GM23338 (cell line): ENCODE measurements at regions not wholly inside any gene's neighbourhood (a gene's known extent, or its start where the extent isn't known, plus 50 kb on each side); places are given as distances from the start of the nearest gene placed in this dataset.
A peak's percentile ranks its signal among the peaks of the same experiment; 100 is the strongest.

ENCODE experiments used
- ATAC-seq: fragments of 200-7000 bp; cut with Tn5 transposase; 3 replicates; pipeline ENCODE4 v1.9.1; 2020
- DNase-seq: peaks from one replicate; pipeline ENCODE4 v3.0.0-alpha.2; 2015; ENCODE audit warnings: low spot score
- H2AFZ ChIP-seq: fragments of 200-600 bp; sonication (generic); 2 replicates; pipeline ENCODE4 v1.8.0; 2016; ENCODE audit warnings: antibody characterized with exemption, mild to moderate bottlenecking, moderate library complexity
- H3F3A ChIP-seq: fragments of 200-600 bp; sonication (generic); replicated peaks from 2 replicates; pipeline ENCODE4 v1.8.0; 2017; ENCODE audit warnings: antibody characterized with exemption, mixed run types, low read depth
- H3K27ac ChIP-seq: fragments of 200-600 bp; sonication (generic); 2 replicates; pipeline ENCODE4 v1.6.1; 2016; ENCODE audit warnings: low read depth
- H3K27me3 ChIP-seq: fragments of 200-600 bp; sonication (generic); 2 replicates; pipeline ENCODE4 v1.8.0; 2016; ENCODE audit warnings: mild to moderate bottlenecking, mixed run types, moderate library complexity; ENCODE audit not compliant: insufficient read depth
- H3K36me3 ChIP-seq: fragments of 200-600 bp; sonication (generic); 2 replicates; pipeline ENCODE4 v1.8.0; 2016; ENCODE audit warnings: mild to moderate bottlenecking; ENCODE audit not compliant: insufficient read depth
- H3K4me1 ChIP-seq: fragments of 200-600 bp; sonication (generic); 2 replicates; pipeline ENCODE4 v1.8.0; 2016; ENCODE audit warnings: mild to moderate bottlenecking, moderate library complexity; ENCODE audit not compliant: insufficient read depth
- H3K4me2 ChIP-seq: fragments of 200-600 bp; sonication (generic); 2 replicates; pipeline ENCODE4 v1.7.1; 2017; ENCODE audit warnings: mixed run types
- H3K4me3 ChIP-seq: fragments of 200-600 bp; sonication (generic); 2 replicates; pipeline ENCODE4 v1.6.1; 2016; ENCODE audit warnings: mixed run types
- H3K79me2 ChIP-seq: fragments of 200-600 bp; sonication (generic); replicated peaks from 2 replicates; pipeline ENCODE4 v1.8.0; 2017; ENCODE audit warnings: mild to moderate bottlenecking; ENCODE audit not compliant: insufficient read depth
- H3K9me2 ChIP-seq: fragments of 200-600 bp; sonication (generic); 2 replicates; pipeline ENCODE4 v1.8.0; 2017; ENCODE audit not compliant: insufficient read depth
- H4K20me1 ChIP-seq: fragments of 200-600 bp; sonication (generic); replicated peaks from 2 replicates; pipeline ENCODE4 v1.8.0; 2017; ENCODE audit warnings: mild to moderate bottlenecking; ENCODE audit not compliant: insufficient read depth
- H3K27ac Mint-ChIP-seq: 2 replicates; pipeline ENCODE4 v1.8.0; 2020; ENCODE audit warnings: inconsistent platforms, mild to moderate bottlenecking, moderate library complexity, mixed read lengths
- H3K27me3 Mint-ChIP-seq: 3 replicates; pipeline ENCODE4 v1.8.0; 2022; ENCODE audit warnings: low read depth, mild to moderate bottlenecking, moderate library complexity, mixed read lengths, inconsistent platforms; ENCODE audit not compliant: insufficient read depth, poor library complexity
- H3K36me3 Mint-ChIP-seq: 3 replicates; pipeline ENCODE4 v1.8.0; 2021; ENCODE audit warnings: low read depth, mild to moderate bottlenecking, inconsistent platforms, moderate library complexity, mixed read lengths
- H3K4me1 Mint-ChIP-seq: 3 replicates; pipeline ENCODE4 v1.8.0; 2020; ENCODE audit warnings: mild to moderate bottlenecking, inconsistent platforms, mixed read lengths
- H3K4me3 Mint-ChIP-seq: 3 replicates; pipeline ENCODE4 v1.8.0; 2021; ENCODE audit warnings: moderate library complexity, mild to moderate bottlenecking, inconsistent platforms, mixed read lengths
- H3K9me3 Mint-ChIP-seq: 3 replicates; pipeline ENCODE4 v1.8.0; 2020; ENCODE audit warnings: moderate library complexity, mild to moderate bottlenecking, inconsistent platforms, mixed read lengths
- CTCF ChIP-seq, 2 experiments: fragments of 200-600 bp in 1 of 2; sonication (generic) in 1 of 2; conservative IDR thresholded peaks; 2 replicates each; pipeline versions ENCODE4 v1.5.1 to v1.6.1; 2016 to 2017; ENCODE audit warnings: antibody characterized with exemption in 2 of 2, low read depth in 2 of 2, mild to moderate bottlenecking in 2 of 2, moderate library complexity in 1 of 2
- EZH2phosphoT487 ChIP-seq: fragments of 200-600 bp; sonication (generic); IDR thresholded peaks from one replicate; pipeline ENCODE4 v1.8.1; 2018; ENCODE audit warnings: antibody characterized with exemption; ENCODE audit not compliant: unreplicated experiment
- JUNB ChIP-seq: IDR thresholded peaks from one replicate; pipeline ENCODE4 v1.6.1; 2016; ENCODE audit warnings: antibody characterized with exemption; ENCODE audit not compliant: unreplicated experiment
- NANOG ChIP-seq: IDR thresholded peaks from 2 replicates; pipeline ENCODE4 v1.6.1; 2016; ENCODE audit warnings: antibody characterized with exemption, borderline replicate concordance
- POLR2AphosphoS5 ChIP-seq: IDR thresholded peaks from 2 replicates; pipeline ENCODE4 v1.6.1; 2016; ENCODE audit warnings: antibody characterized with exemption, low read depth
- STAT1 ChIP-seq: IDR thresholded peaks from one replicate; pipeline ENCODE4 v1.6.1; 2016; ENCODE audit warnings: antibody characterized with exemption; ENCODE audit not compliant: unreplicated experiment
- ZNF462 ChIP-seq: fragments of 250-450 bp; sonication (Bioruptor Pico); IDR thresholded peaks from 2 replicates; pipeline ENCODE4 v1.5.0; 2020; ENCODE audit warnings: mild to moderate bottlenecking, moderate library complexity

GRCh38 chr12:30145684-30146032, 361.9 kb upstream of the TMTC1 start (continued):
- no peak for TF ChIP-seq ZNF462 (CRISPR knock-in tag)

- H3K9me2 ChIP-seq: peaks cover 11% of the 10 kb centered on the region; the same call in 1 of the 2 replicates
- Mint-ChIP-seq H3K27ac (peak overlapping the region; percentile 61; the same call in 1 of the 2 replicates), H3K36me3 (no peaks in the 10 kb centered on the region), H3K4me3 (no peak overlapping the region), H3K9me3 (no peaks in the 10 kb centered on the region), H3K4me1 (no peaks in the 10 kb centered on the region), H3K27me3 (peaks cover 2% of the 10 kb centered on the region)
- no peaks in the 10 kb centered on the region for H3K4me1 ChIP-seq
- 0 out of 2 replicates have a peak overlapping the region, but pooled peaks have one; percentile 30 for H2AFZ ChIP-seq
- no peaks in the 10 kb centered on the region for H4K20me1 ChIP-seq
- no peaks in the 10 kb centered on the region for H3K36me3 ChIP-seq
- no peaks in the 10 kb centered on the region for H3K27me3 ChIP-seq
- DNase-seq (no peak), ATAC-seq (no peak)
- no peak overlapping the region for H3K27ac ChIP-seq
- no peak overlapping the region for H3K4me3 ChIP-seq
- TF ChIP-seq STAT1 (no peak), JUNB (no peak), EZH2phosphoT487 (no peak), CTCF (conservative IDR thresholded peaks at IDR 0.05; ENCODE audit: low read depth in 2 of 2) (no peak), POLR2AphosphoS5 (no peak), NANOG (no peak)
- H3K79me2 ChIP-seq: no peaks in the 10 kb centered on the region
- H3F3A ChIP-seq: no peaks in the 10 kb centered on the region
- no peak overlapping the region for H3K4me2 ChIP-seq
These were observed 361.3 kb upstream of the TMTC1 start for GRCh38 chr12:30144777-30145683.
